Ovary (tissue), 7 donors: ENCODE measurements at regions not wholly inside any gene's neighbourhood (a gene's known extent, or its start where the extent isn't known, plus 50 kb on each side); places are given as distances from the start of the nearest gene placed in this dataset.

ENCODE experiments used
- DNase-seq, 5 donors: peaks; one replicate each; pipeline ENCODE4 v3.0.0-alpha.2; 2019 to 2020
- H3K27ac ChIP-seq, 2 donors: fragments of 200-600 bp; one replicate each; pipeline versions ENCODE4 v1.5.1 to v1.8.0; 2019 to 2022
- H3K27me3 ChIP-seq: fragments of 200-600 bp; one replicate; pipeline ENCODE4 v1.8.0; 2022
- H3K36me3 ChIP-seq: fragments of 200-600 bp; sonication (generic); one replicate; pipeline ENCODE4 v1.5.1; 2019
- H3K4me1 ChIP-seq: one replicate; pipeline ENCODE4 v1.8.1; 2013; ENCODE audit warnings: mild to moderate bottlenecking, moderate library complexity; ENCODE audit not compliant: insufficient read depth
- H3K4me3 ChIP-seq: fragments of 200-600 bp; sonication (generic); one replicate; pipeline ENCODE4 v1.5.1; 2017
- H3K9me3 ChIP-seq, 2 donors: fragments of 200-600 bp in 1 of 2; sonication (generic) in 1 of 2; one replicate each; pipeline versions ENCODE4 v1.5.1 to v1.8.1; 2013 to 2019; ENCODE audit warnings: mild to moderate bottlenecking in 1 of 2, moderate library complexity in 1 of 2
- CTCF ChIP-seq, 3 donors: fragments of 450-650 bp in 2 of 3; fragments of 200-600 bp in 1 of 3; IDR thresholded peaks; one replicate each; pipeline versions ENCODE4 v1.5.1 to v1.8.0; 2016 to 2022; ENCODE audit warnings: antibody characterized with exemption in 3 of 3, mild to moderate bottlenecking in 1 of 3
- EP300 ChIP-seq: sonication (generic); formaldehyde crosslinking; IDR thresholded peaks from one replicate; pipeline ENCODE4 v1.6.1; 2017; ENCODE audit warnings: antibody characterized with exemption
- POLR2A ChIP-seq: fragments of 450-650 bp; IDR thresholded peaks from one replicate; pipeline ENCODE4 v1.6.1; 2017; ENCODE audit warnings: antibody characterized with exemption, mild to moderate bottlenecking, moderate library complexity
- WGBS, 3 donors: extraction: QIAGEN DNeasy Blood & Tissue Kit in 1 of 3; methylation state at CpG; one replicate each; pipeline versions ENCODE4 v1.1.5 to v1.1.7; 2013 to 2017; 5-methylcytosine and 5-hydroxymethylcytosine counted together
- intact Hi-C, 4 donors: fragments of 100-400 bp; cut with DNase I; formaldehyde crosslinking; loops; one replicate each; pipeline versions ENCODE4 v1.11.0 to v1.15.1; 2022 to 2023
- donor health status: DM: no; HTN: no; CAD: no; lungs with moderate emphysema.
- donor health status: DM: no; HTN: no; CAD: no.
- donor health status: Bipolar disorder and iron deficiency.
- donor health status: DM: no; HTN: no; CAD: no.
- donor health status: DM: yes; HTN: yes; CAD: no.

DNA sequence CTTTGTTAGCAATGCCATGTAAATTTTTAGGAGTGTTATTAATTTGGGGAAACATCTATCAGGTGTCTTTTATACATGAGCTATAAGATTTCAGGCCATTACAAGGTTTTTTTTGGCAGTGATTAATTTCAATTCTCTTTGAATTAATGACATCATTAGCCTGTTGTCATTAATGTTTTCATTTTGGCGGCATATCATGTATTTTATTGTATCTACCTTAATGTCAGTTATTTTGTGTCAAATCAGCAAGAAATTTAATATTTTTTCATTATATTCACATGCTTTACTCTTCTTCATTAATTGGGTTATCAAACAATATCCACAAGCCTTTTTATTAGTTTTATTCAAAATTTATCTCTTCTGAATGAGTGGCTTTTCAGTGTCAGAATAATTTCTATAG, 153.0 kb upstream of the CAND1 start:
- 89% methylated on average over 1 of the region's 1 CpG for WGBS, 3 donors
- no peak for TF ChIP-seq EP300
- no peak for TF ChIP-seq POLR2A
- TF ChIP-seq CTCF (IDR thresholded peaks at IDR 0.05) = no peak

DNA sequence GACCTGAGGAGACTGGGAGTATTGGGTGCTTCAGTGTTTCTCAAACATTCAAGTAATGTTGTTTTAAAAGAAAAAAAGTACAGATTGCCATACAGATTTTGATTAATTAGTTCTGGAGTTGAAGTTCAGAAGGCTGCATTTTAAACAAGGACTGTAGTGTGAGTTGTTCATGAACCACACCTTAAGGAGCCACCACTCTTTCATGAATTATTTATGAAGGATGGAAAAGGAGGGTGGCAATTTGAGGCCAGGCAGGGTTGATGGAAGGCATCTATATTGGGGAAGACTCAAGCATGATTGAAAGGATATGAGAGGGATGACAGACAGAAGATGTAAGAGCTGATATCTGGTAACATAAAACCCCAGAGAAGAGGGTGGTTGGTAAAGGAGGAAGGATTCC, 146.6 kb upstream of the CAND1 start:
- H3K36me3 ChIP-seq = no peaks in the 10 kb centered on the region
- DNase-seq = no peak
- intact Hi-C loops = no loop called here
- no peak overlapping the region for H3K4me3 ChIP-seq
- H3K4me1 ChIP-seq = no peaks in the 10 kb centered on the region
- TF ChIP-seq EP300 (no peak), POLR2A (no peak), CTCF (IDR thresholded peaks at IDR 0.05) (no peak)
- no peak overlapping the region for H3K27ac ChIP-seq
- H3K27me3 ChIP-seq = no peaks in the 10 kb centered on the region
- H3K9me3 ChIP-seq = no peaks in the 10 kb centered on the region

More for the DNA sequence above, 153.0 kb upstream of the CAND1 start:
- intact Hi-C loops = no loop called here
- Histone ChIP-seq H3K4me3 (no peak overlapping the region), H3K27me3 (no peaks in the 10 kb centered on the region), H3K4me1 (no peaks in the 10 kb centered on the region), H3K36me3 (no peaks in the 10 kb centered on the region), H3K9me3 (no peaks in the 10 kb centered on the region), H3K27ac (no peak overlapping the region)
- DNase-seq = no peak

DNA sequence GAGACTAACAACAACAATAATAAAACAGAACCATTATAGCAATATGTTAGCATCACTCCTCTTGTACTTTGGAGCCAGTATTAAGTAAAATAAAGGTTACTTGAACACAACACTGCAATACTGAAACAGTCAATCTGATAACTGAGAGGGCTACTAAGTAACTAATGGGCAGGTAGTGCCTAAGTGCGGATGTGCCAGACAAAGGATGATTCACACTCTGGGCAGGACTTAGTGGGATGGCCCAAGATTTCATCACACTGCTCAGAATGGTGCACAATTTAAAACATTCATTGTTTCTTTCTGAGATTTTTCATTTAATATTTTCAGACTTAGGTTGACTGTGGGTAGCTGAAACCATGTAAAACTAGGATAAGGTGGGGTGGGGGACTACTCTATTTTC, 131.9 kb upstream of the CAND1 start:
- H3K4me1 ChIP-seq = no peaks in the 10 kb centered on the region
- intact Hi-C loops = no loop called here
- no peak for DNase-seq
- no peak for TF ChIP-seq EP300
- no peak for TF ChIP-seq POLR2A
- TF ChIP-seq CTCF (IDR thresholded peaks at IDR 0.05) = no peak
- no peak overlapping the region for H3K27ac ChIP-seq
- H3K27me3 ChIP-seq = no peaks in the 10 kb centered on the region
- WGBS, 3 donors = 86 to 95% (median 94%) methylated on average over 1 of the region's 1 CpG
- no peak overlapping the region for H3K4me3 ChIP-seq
- H3K36me3 ChIP-seq = no peaks in the 10 kb centered on the region
- no peaks in the 10 kb centered on the region for H3K9me3 ChIP-seq

DNA sequence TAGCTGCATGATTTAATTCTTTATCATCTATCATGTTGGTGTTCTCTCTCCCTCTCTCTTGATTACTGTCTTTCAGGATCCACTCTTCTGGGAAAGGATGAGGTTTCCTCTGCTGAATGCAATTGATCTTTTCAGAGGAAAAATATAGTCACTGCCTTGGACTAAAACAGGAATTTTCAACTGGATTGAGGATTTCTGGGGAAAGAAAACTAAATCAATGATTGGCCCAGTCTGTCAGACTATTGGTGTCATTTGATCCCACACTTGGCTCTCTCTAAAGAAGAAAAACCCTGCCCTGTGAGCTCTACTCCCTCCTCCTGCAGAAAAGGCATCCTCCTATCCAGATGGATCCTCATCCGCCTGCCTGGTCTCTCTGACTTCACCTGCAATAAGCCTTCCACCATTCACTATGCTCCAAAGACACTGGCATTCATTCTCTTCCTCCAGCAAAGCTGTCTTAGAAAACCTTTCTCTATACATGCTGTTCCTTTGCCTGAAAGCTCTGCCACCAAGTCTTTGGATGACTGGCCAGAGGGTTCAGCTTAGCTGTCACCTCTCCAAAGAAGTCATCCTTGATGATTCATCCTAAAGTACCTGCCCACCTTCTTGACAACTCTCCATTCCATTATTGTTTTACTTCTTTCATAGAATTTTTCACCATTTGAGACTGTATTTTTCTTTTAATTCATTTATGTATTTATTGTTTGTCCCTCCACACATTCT, 127.7 kb upstream of the CAND1 start:
- Histone ChIP-seq H3K36me3 (no peaks in the 10 kb centered on the region), H3K4me1 (no peaks in the 10 kb centered on the region), H3K27ac (no peak overlapping the region), H3K9me3 (no peaks in the 10 kb centered on the region), H3K27me3 (no peaks in the 10 kb centered on the region), H3K4me3 (no peak overlapping the region)
- 41 to 51% (median 50%) methylated on average over 1 of the region's 1 CpG for WGBS, 3 donors
- TF ChIP-seq EP300 (no peak), CTCF (IDR thresholded peaks at IDR 0.05) (no peak)
- intact Hi-C loops = no loop called here
- no peak for DNase-seq
